GM18861 (cell line): ENCODE measurements at regions not wholly inside any gene's neighbourhood (a gene's known extent, or its start where the extent isn't known, plus 50 kb on each side); places are given as distances from the start of the nearest gene placed in this dataset.
"Not testable (repeated sequence)": the region's sequence is repeated elsewhere in the genome, so short reads cannot be mapped to it uniquely, and the experiment has no call there.

Experiments
- ATAC-seq: cut with Tn5 transposase; IDR thresholded peaks from one replicate; pipeline ENCODE4 v1.9.1; 2021; ENCODE audit not compliant: unreplicated experiment

- no peak for ATAC-seq
These were observed 617.1 kb upstream of the GYPC start for GRCh38 chr2:126038861-126039260.

GRCh38 chr2:126041391-126042047 is 614.4 kb upstream of the GYPC start:
- no peak for ATAC-seq

GRCh38 chr2:126042089-126042488 is 613.9 kb upstream of the GYPC start:
- ATAC-seq = no peak

GRCh38 chr2:126048719-126049118 is 607.2 kb upstream of the GYPC start:
- no peak for ATAC-seq

GRCh38 chr2:126049461-126049860 is 606.5 kb upstream of the GYPC start:
- ATAC-seq = no peak

- ATAC-seq = no peak
These were observed 604.8 kb upstream of the GYPC start for GRCh38 chr2:126050991-126051736.

- ATAC-seq = not testable (repeated sequence)
These were observed 604.2 kb upstream of the GYPC start for GRCh38 chr2:126051737-126052240.

GRCh38 chr2:126059379-126059778 is 596.6 kb upstream of the GYPC start:
- no peak for ATAC-seq

- no peak for ATAC-seq
These were observed 570.8 kb upstream of the GYPC start for GRCh38 chr2:126085011-126085795.

- ATAC-seq = no peak
These were observed 555.0 kb upstream of the GYPC start for GRCh38 chr2:126100962-126101361.

- no peak for ATAC-seq
These were observed 550.0 kb upstream of the GYPC start for GRCh38 chr2:126106006-126106405.

- no peak for ATAC-seq
These were observed 548.1 kb upstream of the GYPC start for GRCh38 chr2:126107883-126108282.

- ATAC-seq = no peak
These were observed 540.0 kb upstream of the GYPC start for GRCh38 chr2:126115975-126116374.

- no peak for ATAC-seq
These were observed 538.1 kb upstream of the GYPC start for GRCh38 chr2:126117886-126118285.

- ATAC-seq = no peak
These were observed 510.2 kb upstream of the GYPC start for GRCh38 chr2:126145752-126146151.

GRCh38 chr2:126154256-126154785 is 501.6 kb upstream of the GYPC start:
- no peak for ATAC-seq

- ATAC-seq = not testable (repeated sequence)
These were observed 495.0 kb upstream of the GYPC start for GRCh38 chr2:126160950-126161349.

- no peak for ATAC-seq
These were observed 483.2 kb upstream of the GYPC start for GRCh38 chr2:126172631-126173184.

- no peak for ATAC-seq
These were observed 480.7 kb upstream of the GYPC start for GRCh38 chr2:126175222-126175621.

- ATAC-seq = no peak
These were observed 478.5 kb upstream of the GYPC start for GRCh38 chr2:126177479-126177878.

- no peak for ATAC-seq
These were observed 468.3 kb upstream of the GYPC start for GRCh38 chr2:126187668-126188067.
